Thoracic aorta (tissue), 2 donors: ENCODE measurements at regions not wholly inside any gene's neighbourhood (a gene's known extent, or its start where the extent isn't known, plus 50 kb on each side); places are given as distances from the start of the nearest gene placed in this dataset.

Experiments used
- ATAC-seq: fragments of 150-250 bp; one replicate; pipeline ENCODE4 v1.8.0; 2017; ENCODE audit warnings: low read depth; ENCODE audit not compliant: insufficient number of reproducible peaks, low FRiP score
- DNase-seq: peaks from one replicate; pipeline ENCODE4 v3.0.0-alpha.2; 2020; ENCODE audit warnings: low spot score
- H3K27ac ChIP-seq, 2 donors: fragments of 200-600 bp; sonication (generic); 1 replicate in 1 of 2; 2 replicates in 1 of 2; pipeline ENCODE4 v1.5.1; 2016; ENCODE audit warnings: mild to moderate bottlenecking in 2 of 2, moderate library complexity in 2 of 2
- H3K27me3 ChIP-seq: fragments of 200-600 bp; sonication (generic); replicated peaks from 2 replicates; pipeline ENCODE4 v1.6.0; 2016; ENCODE audit warnings: mild to moderate bottlenecking; ENCODE audit not compliant: insufficient read depth
- H3K36me3 ChIP-seq: fragments of 200-600 bp; sonication (generic); one replicate; pipeline ENCODE4 v1.5.1; 2016
- H3K4me1 ChIP-seq, 2 donors: fragments of 200-600 bp; sonication (generic); 1 replicate in 1 of 2; 2 replicates in 1 of 2; pipeline versions ENCODE4 v1.5.1 to v1.6.0; 2016; ENCODE audit warnings: low read depth in 2 of 2, mild to moderate bottlenecking in 1 of 2; ENCODE audit not compliant: control insufficient read depth in 1 of 2
- H3K4me3 ChIP-seq: fragments of 200-600 bp; sonication (generic); 2 replicates; pipeline ENCODE4 v1.5.1; 2016; ENCODE audit warnings: mild to moderate bottlenecking
- H3K9me3 ChIP-seq: fragments of 200-600 bp; sonication (generic); 2 replicates; pipeline ENCODE4 v1.5.1; 2016
- CTCF ChIP-seq: fragments of 200-600 bp; sonication (generic); IDR thresholded peaks from one replicate; pipeline ENCODE4 v1.5.1; 2019; ENCODE audit warnings: antibody characterized with exemption

DNA sequence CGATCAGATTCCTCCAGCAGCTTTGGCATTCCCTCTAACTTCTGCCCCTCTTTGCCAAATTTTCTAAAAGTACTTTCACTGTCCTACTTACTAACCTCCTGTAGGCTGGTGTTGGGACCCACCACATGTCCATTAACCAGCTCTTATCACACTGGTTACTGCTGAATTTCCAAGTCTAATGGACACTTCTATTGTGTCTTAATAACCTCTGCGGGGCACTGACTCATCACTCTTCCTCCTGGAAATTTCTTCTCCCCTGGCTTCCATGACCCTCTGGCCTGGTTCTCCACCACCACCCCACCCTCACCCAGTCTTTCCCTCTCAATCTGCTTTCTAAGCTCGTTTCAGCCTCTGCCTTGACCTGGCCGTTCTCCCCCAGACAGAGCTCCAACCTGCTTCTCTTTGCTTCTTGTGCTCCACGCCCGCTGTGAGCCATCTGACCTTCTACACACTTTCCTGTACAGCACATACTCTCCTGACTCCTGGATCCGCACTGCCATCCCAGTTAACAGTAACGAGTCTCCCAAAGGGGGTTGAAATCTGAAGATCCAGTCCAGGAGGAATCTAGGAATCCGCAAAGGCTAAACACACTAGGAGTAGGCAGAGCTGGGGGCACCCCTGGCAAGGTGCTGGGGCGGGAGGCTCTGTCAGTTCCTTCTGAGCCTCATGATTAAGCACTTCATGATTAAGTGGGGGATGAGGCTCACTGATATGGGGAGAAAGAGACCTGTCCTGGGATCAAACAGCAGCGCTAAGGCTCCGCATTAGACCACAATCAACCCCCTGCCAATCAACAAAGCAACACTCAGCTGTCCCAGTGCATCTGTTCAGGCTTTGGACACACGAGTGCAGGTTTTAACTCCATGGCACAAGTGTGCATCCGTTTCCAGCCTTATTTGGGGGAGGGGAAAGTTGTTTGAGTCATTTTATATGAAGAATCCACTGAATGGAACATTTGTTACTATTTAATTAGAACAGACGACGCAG is 146.3 kb downstream of the LY86 start:
- TF ChIP-seq CTCF = no peak
- no peaks in the 10 kb centered on the region for H3K36me3 ChIP-seq
- no peak overlapping the region for H3K27ac ChIP-seq
- no peak overlapping the region for H3K4me3 ChIP-seq
- H3K9me3 ChIP-seq = no peaks in the 10 kb centered on the region
- no peak for DNase-seq
- ATAC-seq = no peak
- peaks cover 0 to 7% of the 10 kb centered on the region in 2 donors for H3K4me1 ChIP-seq
- H3K27me3 ChIP-seq = no peaks in the 10 kb centered on the region

DNA sequence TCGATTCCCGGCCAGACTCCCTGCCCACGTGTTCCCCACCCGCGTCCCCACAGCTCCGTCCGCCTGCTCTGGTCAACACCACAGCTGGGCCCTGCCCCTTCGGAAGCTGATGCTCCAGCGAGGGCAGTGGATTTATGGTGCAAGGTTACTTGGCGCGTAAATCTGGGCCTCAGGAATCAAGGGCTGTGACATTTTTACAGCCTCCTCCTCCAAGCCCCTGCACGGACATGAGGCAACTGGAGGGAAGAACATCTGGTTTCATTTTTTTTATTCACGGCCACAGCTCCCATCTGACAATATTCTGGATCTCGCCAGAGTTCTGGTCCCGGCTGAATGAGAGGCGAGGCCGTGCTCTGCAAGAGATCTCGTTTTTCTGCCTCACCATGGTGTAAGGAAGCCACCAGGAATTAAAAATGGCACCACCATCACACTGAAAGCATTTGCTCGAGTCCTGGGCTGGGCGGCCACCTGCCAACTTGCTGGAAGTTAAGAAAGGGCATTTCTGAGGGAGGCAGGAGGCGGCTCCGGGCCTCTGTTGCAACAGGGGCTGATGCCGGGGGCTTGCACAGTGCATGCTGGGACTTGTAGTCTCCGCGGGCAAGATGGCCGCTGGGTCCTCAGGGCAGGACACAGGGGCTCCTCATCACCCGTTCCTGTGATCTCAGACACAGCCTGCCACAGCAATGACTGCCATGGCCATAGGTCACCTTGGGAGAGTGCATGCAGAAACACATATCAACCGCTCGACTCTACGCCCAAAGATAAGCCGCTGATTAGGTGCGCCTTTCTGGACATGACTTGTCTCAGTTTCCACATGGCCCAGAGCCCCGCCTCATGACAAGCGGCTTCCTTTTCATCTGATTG is 148.5 kb downstream of the LY86 start:
- H3K9me3 ChIP-seq = no peaks in the 10 kb centered on the region
- H3K4me1 ChIP-seq = peaks cover 0 to 7% of the 10 kb centered on the region in 2 donors
- no peak overlapping the region for H3K27ac ChIP-seq
- no peak for TF ChIP-seq CTCF
- ATAC-seq (no peak), DNase-seq (no peak)
- no peaks in the 10 kb centered on the region for H3K36me3 ChIP-seq
- H3K4me3 ChIP-seq = peak overlapping the region; percentile 63
- no peaks in the 10 kb centered on the region for H3K27me3 ChIP-seq

DNA sequence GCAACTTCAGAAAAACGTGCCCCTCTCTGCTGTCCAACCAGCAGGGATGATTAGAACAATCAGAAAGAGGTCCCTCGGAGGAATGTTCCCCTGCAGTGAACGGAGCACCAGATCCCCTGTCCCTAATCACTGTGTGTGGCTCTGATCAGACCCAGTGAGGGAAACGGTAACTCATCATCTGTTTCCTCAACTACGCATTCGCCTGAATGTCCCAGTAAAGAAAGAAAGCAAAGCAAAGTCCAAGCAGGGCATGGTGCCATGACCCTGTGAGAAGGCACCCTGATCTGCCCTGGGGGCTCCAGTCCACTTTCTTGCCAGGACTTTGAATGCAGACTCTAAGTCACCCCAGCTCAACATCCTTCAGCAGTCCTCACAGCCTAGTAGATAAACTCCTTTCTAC is 149.2 kb downstream of the LY86 start:
- Histone ChIP-seq H3K4me1 (peaks cover 0 to 7% of the 10 kb centered on the region in 2 donors), H3K4me3 (peak overlapping the region; percentile 63), H3K36me3 (no peaks in the 10 kb centered on the region), H3K9me3 (no peaks in the 10 kb centered on the region), H3K27me3 (no peaks in the 10 kb centered on the region), H3K27ac (no peak overlapping the region)
- DNase-seq (no peak), ATAC-seq (no peak)
- no peak for TF ChIP-seq CTCF

DNA sequence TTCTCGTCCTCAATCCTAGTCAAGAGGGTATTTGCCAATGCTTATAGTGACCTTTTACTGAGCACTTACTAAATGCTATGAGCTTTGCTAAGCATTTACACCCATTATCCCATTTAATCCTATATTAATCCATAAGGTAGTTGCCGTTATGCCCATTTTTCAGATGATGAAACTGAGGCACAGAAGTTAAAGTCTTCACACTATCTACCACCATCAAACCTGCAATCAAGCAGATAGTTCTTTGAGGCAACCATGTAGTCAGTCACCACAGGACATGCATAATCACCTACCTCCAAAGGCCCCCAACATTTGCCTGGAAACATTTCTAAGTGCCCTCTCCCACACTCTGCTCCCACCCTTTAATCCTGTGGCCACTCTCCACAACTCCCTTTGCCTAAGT is 149.6 kb downstream of the LY86 start:
- no peaks in the 10 kb centered on the region for H3K36me3 ChIP-seq
- ATAC-seq = no peak
- TF ChIP-seq CTCF = no peak
- peaks cover 0 to 7% of the 10 kb centered on the region in 2 donors for H3K4me1 ChIP-seq
- H3K27me3 ChIP-seq = no peaks in the 10 kb centered on the region
- H3K4me3 ChIP-seq = no peak overlapping the region
- DNase-seq = no peak
- H3K9me3 ChIP-seq = no peaks in the 10 kb centered on the region
- H3K27ac ChIP-seq = no peak overlapping the region
